GM12878 (cell line): ENCODE measurements at regions not wholly inside any gene's neighbourhood (a gene's known extent, or its start where the extent isn't known, plus 50 kb on each side); places are given as distances from the start of the nearest gene placed in this dataset.

ENCODE experiments used
- ATAC-seq: fragments of 200-7000 bp; cut with Tn5 transposase; 3 replicates; pipeline ENCODE4 v1.9.1; 2020; ENCODE audit warnings: mild to moderate bottlenecking, moderate library complexity
- BruUV-seq: library from RNA; stranded (reverse); fragments of 400-500 nt; replicated peaks from 2 replicates; lab custom pipeline; 2021; lab: Mats Ljungman, UMichigan
- CTCF ChIA-PET: fragments of 300-600 bp; sonication (Branson Sonifier 250); formaldehyde crosslinking; extraction: SDS; loops from one replicate; lab custom pipeline; 2021; ENCODE audit warnings: inconsistent platforms; lab: Yijun Ruan, JAX
- POLR2A ChIA-PET: fragments of 350-600 bp; formaldehyde crosslinking; extraction: SDS; loops from one replicate; lab custom pipeline; 2021; ENCODE audit warnings: inconsistent platforms; lab: Charles Lee
- RAD21 ChIA-PET: fragments of 300-600 bp; sonication (Branson Sonifier 250); formaldehyde crosslinking; loops from one replicate; lab custom pipeline; 2023; ENCODE audit warnings: antibody characterized with exemption; ENCODE audit not compliant: unreplicated experiment; lab: Charles Lee
- SMC1A ChIA-PET: fragments of 300-600 bp; sonication (Branson Sonifier 250); formaldehyde crosslinking; loops from one replicate; lab custom pipeline; 2023; ENCODE audit not compliant: unreplicated experiment, uncharacterized antibody; lab: Charles Lee
- DNase-seq: peaks from one replicate; pipeline ENCODE4 v3.0.0-alpha.2; 2011; ENCODE audit warnings: low read depth, low spot score
- FAIRE-seq: peaks from 3 replicates; lab custom pipeline; 2011; peaks lifted over from hg19 to GRCh38; lab: Jason Lieb, UNC
- H2AFZ ChIP-seq: 2 replicates; pipeline ENCODE4 v1.6.0; 2011; ENCODE audit warnings: low read depth, low read length, control low read depth; ENCODE audit not compliant: control insufficient read depth
- H3K27ac ChIP-seq: 2 replicates; pipeline ENCODE4 v1.5.1; 2011; ENCODE audit warnings: control low read depth; ENCODE audit not compliant: control insufficient read depth, insufficient read depth
- H3K27me3 ChIP-seq, 2 experiments: replicated peaks in 1 of 2; 2 replicates each; pipeline versions ENCODE4 v1.6.0 to v1.6.1; 2011; ENCODE audit warnings: low read length in 1 of 2; ENCODE audit not compliant: control insufficient read depth in 2 of 2, insufficient read depth in 2 of 2
- H3K36me3 ChIP-seq, 2 experiments: 2 replicates each; pipeline ENCODE4 v1.5.1; 2011; ENCODE audit warnings: low read length in 1 of 2; ENCODE audit not compliant: control insufficient read depth in 2 of 2, insufficient read depth in 2 of 2
- H3K4me1 ChIP-seq: 2 replicates; pipeline ENCODE4 v1.6.1; 2011; ENCODE audit warnings: mild to moderate bottlenecking, low read length, moderate library complexity, mixed read lengths; ENCODE audit not compliant: control insufficient read depth, insufficient read depth
- H3K4me2 ChIP-seq: 2 replicates; pipeline ENCODE4 v1.6.0; 2011; ENCODE audit warnings: control low read depth; ENCODE audit not compliant: control insufficient read depth, insufficient read depth
- H3K4me3 ChIP-seq: fragments of 200-600 bp; sonication (generic); 2 replicates; pipeline ENCODE4 v1.5.1; 2016
- H3K79me2 ChIP-seq: 2 replicates; pipeline ENCODE4 v1.6.0; 2011; ENCODE audit warnings: low read length; ENCODE audit not compliant: control insufficient read depth, insufficient read depth
- H3K9ac ChIP-seq: 2 replicates; pipeline ENCODE4 v1.8.0; 2011; ENCODE audit warnings: low read length, control low read depth, mixed read lengths; ENCODE audit not compliant: control insufficient read depth, insufficient read depth
- H3K9me3 ChIP-seq: replicated peaks from 3 replicates; pipeline ENCODE4 v1.5.1; 2011; ENCODE audit warnings: mild to moderate bottlenecking, low read length; ENCODE audit not compliant: control insufficient read depth, insufficient read depth
- H4K20me1 ChIP-seq: 2 replicates; pipeline ENCODE4 v1.6.0; 2011; ENCODE audit not compliant: control insufficient read depth, insufficient read depth
- BCL11A ChIP-seq: IDR thresholded peaks from 2 replicates; pipeline ENCODE4 v1.6.1; 2011; ENCODE audit warnings: low read depth, low read length
- CHD1 ChIP-seq: IDR thresholded peaks from 2 replicates; pipeline ENCODE4 v1.6.1; 2012; ENCODE audit warnings: low read depth, low read length, improper control_type of control experiment
- EP300 ChIP-seq, 2 experiments: fragments of 150-350 bp in 1 of 2; IDR thresholded peaks; 2 replicates each; pipeline ENCODE4 v1.6.1; 2011 to 2012; ENCODE audit warnings: low read depth in 2 of 2, low read length in 2 of 2, borderline replicate concordance in 1 of 2, improper control_type of control experiment in 1 of 2, inconsistent platforms in 1 of 2; ENCODE audit not compliant: control insufficient read depth in 1 of 2
- IKZF2 ChIP-seq, 2 experiments: fragments of 450-650 bp; IDR thresholded peaks; 2 replicates each; pipeline ENCODE4 v1.6.1; 2017; ENCODE audit warnings: mild to moderate bottlenecking in 2 of 2, moderate library complexity in 2 of 2
- NR2C1 ChIP-seq: fragments of 450-650 bp; IDR thresholded peaks from 2 replicates; pipeline ENCODE4 v1.6.1; 2017; ENCODE audit warnings: antibody characterized with exemption, mild to moderate bottlenecking, moderate library complexity
- NR2F1 ChIP-seq: fragments of 450-650 bp; conservative IDR thresholded peaks from 2 replicates; pipeline ENCODE4 v1.6.1; 2017; ENCODE audit warnings: mild to moderate bottlenecking
- STAT3 ChIP-seq: IDR thresholded peaks from 2 replicates; pipeline ENCODE4 v1.6.1; 2011; ENCODE audit warnings: low read depth, low read length, improper control_type of control experiment
- TAF1 ChIP-seq: IDR thresholded peaks from 2 replicates; pipeline ENCODE4 v1.6.1; 2011; ENCODE audit warnings: mild to moderate bottlenecking, low read depth, low read length, borderline replicate concordance
- TBL1XR1 ChIP-seq: IDR thresholded peaks from 2 replicates; pipeline ENCODE4 v1.6.1; 2012; ENCODE audit warnings: low read depth, low read length, improper control_type of control experiment
- YBX1 ChIP-seq: fragments of 450-650 bp; IDR thresholded peaks from 2 replicates; pipeline ENCODE4 v1.6.1; 2016; ENCODE audit warnings: antibody characterized with exemption
- YY1 ChIP-seq: IDR thresholded peaks from 2 replicates; pipeline ENCODE4 v1.6.1; 2011; ENCODE audit warnings: low read depth, mild to moderate bottlenecking, low read length
- ZNF622 ChIP-seq: fragments of 450-650 bp; IDR thresholded peaks from 2 replicates; pipeline ENCODE4 v1.6.1; 2017; ENCODE audit warnings: mild to moderate bottlenecking, inconsistent platforms
- WGBS: methylation state at CpG from one replicate; pipeline ENCODE4 v1.1.6; 2016; ENCODE audit warnings: low lambda C conversion rate; ENCODE audit not compliant: insufficient replicate concordance, insufficient coverage; ENCODE audit errors: missing lambda C conversion rate; 5-methylcytosine and 5-hydroxymethylcytosine counted together
- in situ Hi-C: fragments of 300-500 bp; cut with MboI; formaldehyde crosslinking; loops from 9 replicates; pipeline ENCODE4 v1.14.3; 2018; ENCODE audit warnings: mixed read lengths
- intact Hi-C: fragments of 100-400 bp; cut with micrococcal nuclease; formaldehyde crosslinking; loops from one replicate; pipeline ENCODE4 v1.14.2; 2022; ENCODE audit not compliant: unreplicated experiment
- TF ChIP-seq, protein P1 (sequence below): fragments of 450-650 bp; IDR thresholded peaks from 2 replicates; pipeline ENCODE4 v1.6.1; 2017; ENCODE audit warnings: mild to moderate bottlenecking
- TF ChIP-seq, protein P2 (sequence below), 3 experiments: IDR thresholded peaks in 2 of 3; conservative IDR thresholded peaks in 1 of 3; 2 replicates each; pipeline ENCODE4 v1.5.1; 2011; ENCODE audit warnings: low read depth in 3 of 3, low read length in 3 of 3, mild to moderate bottlenecking in 3 of 3, control low read depth in 2 of 3, moderate library complexity in 2 of 3, inconsistent platforms in 1 of 3, mixed read lengths in 1 of 3; ENCODE audit not compliant: control insufficient read depth in 2 of 3, insufficient read depth in 1 of 3; ENCODE audit errors: extremely low read depth in 1 of 3
- TF ChIP-seq, protein P3 (sequence below): fragments of 150-350 bp; IDR thresholded peaks from 2 replicates; pipeline ENCODE4 v1.6.1; 2014; ENCODE audit warnings: mild to moderate bottlenecking, low read depth, low read length
- TF ChIP-seq, protein P4 (sequence below): IDR thresholded peaks from 2 replicates; pipeline ENCODE4 v1.6.1; 2012; ENCODE audit warnings: low read depth, low read length, improper control_type of control experiment

DNA sequence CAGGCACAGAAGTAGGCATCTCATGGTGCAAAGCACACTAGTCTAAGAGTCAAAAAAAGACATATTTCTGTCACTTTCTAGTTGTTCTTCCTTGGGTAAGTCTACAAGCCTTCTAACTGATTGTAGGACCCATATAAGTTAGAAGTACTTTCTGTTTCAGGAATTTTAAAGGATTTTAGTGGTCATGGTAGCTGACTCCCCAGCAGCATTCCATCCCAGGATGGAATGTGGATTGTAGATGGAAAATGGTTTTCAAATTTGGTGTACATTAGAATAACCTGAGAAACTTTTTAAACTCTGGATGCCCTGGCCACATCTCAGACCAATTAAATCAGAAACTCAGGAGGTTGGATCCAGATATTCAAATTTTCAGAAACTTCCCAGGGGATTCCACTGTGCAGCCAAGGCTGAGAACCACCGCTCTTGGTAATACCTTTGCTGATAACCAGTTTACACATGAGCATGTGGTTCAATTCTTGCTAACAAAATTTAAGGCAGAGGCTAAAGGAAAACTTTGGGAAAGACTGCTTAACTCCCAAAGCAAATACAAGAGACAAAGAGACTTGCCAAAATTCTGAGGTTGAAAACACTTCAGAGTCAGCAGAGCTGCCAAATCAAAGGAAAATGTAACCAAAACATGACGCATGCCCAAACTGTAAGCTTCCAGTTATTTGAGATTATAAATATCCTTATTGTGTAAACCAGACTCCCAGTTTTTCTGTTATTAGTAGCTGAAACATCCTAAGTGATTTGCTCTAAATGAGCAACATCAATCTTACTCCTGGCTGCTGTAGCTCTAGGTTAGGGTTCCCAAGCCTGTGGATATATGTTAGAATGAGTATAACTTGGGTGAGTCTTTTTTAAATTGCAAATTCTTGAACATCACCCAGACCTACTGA lies 145.4 kb upstream of the MTAP start:
- H3K9me3 ChIP-seq = no peaks in the 10 kb centered on the region
- H3K27ac ChIP-seq = no peak overlapping the region
- no peak overlapping the region for H3K4me3 ChIP-seq
- RAD21 ChIA-PET = no interaction called here
- CTCF ChIA-PET = no interaction called here
- no peak for FAIRE-seq
- H4K20me1 ChIP-seq = no peaks in the 10 kb centered on the region
- no peaks in the 10 kb centered on the region for H3K79me2 ChIP-seq
- no peak for ATAC-seq
- SMC1A ChIA-PET = no interaction called here
- no peak overlapping the region for H2AFZ ChIP-seq
- no peaks in the 10 kb centered on the region for H3K36me3 ChIP-seq
- H3K27me3 ChIP-seq = peaks cover 0 to 2% of the 10 kb centered on the region in 2 experiments; a peak in 1 of 4 replicates
- TF ChIP-seq BCL11A = no peak
- no peak for TF ChIP-seq YBX1
- TF ChIP-seq, protein P1, sequence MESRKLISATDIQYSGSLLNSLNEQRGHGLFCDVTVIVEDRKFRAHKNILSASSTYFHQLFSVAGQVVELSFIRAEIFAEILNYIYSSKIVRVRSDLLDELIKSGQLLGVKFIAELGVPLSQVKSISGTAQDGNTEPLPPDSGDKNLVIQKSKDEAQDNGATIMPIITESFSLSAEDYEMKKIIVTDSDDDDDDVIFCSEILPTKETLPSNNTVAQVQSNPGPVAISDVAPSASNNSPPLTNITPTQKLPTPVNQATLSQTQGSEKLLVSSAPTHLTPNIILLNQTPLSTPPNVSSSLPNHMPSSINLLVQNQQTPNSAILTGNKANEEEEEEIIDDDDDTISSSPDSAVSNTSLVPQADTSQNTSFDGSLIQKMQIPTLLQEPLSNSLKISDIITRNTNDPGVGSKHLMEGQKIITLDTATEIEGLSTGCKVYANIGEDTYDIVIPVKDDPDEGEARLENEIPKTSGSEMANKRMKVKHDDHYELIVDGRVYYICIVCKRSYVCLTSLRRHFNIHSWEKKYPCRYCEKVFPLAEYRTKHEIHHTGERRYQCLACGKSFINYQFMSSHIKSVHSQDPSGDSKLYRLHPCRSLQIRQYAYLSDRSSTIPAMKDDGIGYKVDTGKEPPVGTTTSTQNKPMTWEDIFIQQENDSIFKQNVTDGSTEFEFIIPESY = no peak
- no peak for TF ChIP-seq STAT3
- no peak for TF ChIP-seq ZNF622
- no peak for TF ChIP-seq NR2F1
- no peak for TF ChIP-seq YY1
- TF ChIP-seq NR2C1 = no peak
- TF ChIP-seq, protein P2, sequence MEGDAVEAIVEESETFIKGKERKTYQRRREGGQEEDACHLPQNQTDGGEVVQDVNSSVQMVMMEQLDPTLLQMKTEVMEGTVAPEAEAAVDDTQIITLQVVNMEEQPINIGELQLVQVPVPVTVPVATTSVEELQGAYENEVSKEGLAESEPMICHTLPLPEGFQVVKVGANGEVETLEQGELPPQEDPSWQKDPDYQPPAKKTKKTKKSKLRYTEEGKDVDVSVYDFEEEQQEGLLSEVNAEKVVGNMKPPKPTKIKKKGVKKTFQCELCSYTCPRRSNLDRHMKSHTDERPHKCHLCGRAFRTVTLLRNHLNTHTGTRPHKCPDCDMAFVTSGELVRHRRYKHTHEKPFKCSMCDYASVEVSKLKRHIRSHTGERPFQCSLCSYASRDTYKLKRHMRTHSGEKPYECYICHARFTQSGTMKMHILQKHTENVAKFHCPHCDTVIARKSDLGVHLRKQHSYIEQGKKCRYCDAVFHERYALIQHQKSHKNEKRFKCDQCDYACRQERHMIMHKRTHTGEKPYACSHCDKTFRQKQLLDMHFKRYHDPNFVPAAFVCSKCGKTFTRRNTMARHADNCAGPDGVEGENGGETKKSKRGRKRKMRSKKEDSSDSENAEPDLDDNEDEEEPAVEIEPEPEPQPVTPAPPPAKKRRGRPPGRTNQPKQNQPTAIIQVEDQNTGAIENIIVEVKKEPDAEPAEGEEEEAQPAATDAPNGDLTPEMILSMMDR (IDR thresholded peaks at IDR 0.05 in 2 of 3, conservative IDR thresholded peaks at IDR 0.05 in 1 of 3; ENCODE audit: control insufficient read depth in 2 of 3, extremely low read depth in 1 of 3, insufficient read depth in 1 of 3, low read depth in 3 of 3, low read length in 3 of 3) = no peak
- TF ChIP-seq, protein P3, sequence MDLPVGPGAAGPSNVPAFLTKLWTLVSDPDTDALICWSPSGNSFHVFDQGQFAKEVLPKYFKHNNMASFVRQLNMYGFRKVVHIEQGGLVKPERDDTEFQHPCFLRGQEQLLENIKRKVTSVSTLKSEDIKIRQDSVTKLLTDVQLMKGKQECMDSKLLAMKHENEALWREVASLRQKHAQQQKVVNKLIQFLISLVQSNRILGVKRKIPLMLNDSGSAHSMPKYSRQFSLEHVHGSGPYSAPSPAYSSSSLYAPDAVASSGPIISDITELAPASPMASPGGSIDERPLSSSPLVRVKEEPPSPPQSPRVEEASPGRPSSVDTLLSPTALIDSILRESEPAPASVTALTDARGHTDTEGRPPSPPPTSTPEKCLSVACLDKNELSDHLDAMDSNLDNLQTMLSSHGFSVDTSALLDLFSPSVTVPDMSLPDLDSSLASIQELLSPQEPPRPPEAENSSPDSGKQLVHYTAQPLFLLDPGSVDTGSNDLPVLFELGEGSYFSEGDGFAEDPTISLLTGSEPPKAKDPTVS = no peak
- TF ChIP-seq EP300 (IDR thresholded peaks at IDR 0.05; ENCODE audit: borderline replicate concordance in 1 of 2, control insufficient read depth in 1 of 2, low read depth in 2 of 2, low read length in 2 of 2) = no peak
- TF ChIP-seq TAF1 = no peak
- no peak for TF ChIP-seq IKZF2 (IDR thresholded peaks at IDR 0.05)
- TF ChIP-seq TBL1XR1 = no peak
- TF ChIP-seq, protein P4, sequence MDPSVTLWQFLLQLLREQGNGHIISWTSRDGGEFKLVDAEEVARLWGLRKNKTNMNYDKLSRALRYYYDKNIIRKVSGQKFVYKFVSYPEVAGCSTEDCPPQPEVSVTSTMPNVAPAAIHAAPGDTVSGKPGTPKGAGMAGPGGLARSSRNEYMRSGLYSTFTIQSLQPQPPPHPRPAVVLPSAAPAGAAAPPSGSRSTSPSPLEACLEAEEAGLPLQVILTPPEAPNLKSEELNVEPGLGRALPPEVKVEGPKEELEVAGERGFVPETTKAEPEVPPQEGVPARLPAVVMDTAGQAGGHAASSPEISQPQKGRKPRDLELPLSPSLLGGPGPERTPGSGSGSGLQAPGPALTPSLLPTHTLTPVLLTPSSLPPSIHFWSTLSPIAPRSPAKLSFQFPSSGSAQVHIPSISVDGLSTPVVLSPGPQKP = no peak
- TF ChIP-seq CHD1 = no peak
- WGBS = 69% methylated on average over 2 of the region's 2 CpGs
- no peak overlapping the region for H3K4me2 ChIP-seq
- H3K9ac ChIP-seq = no peak overlapping the region
- BruUV-seq = no TSS peak
- intact Hi-C loops (no loop called here), in situ Hi-C loops (no loop called here)
- POLR2A ChIA-PET = no interaction called here
- no peak for DNase-seq
- no peaks in the 10 kb centered on the region for H3K4me1 ChIP-seq
